GM18951 (cell line): ENCODE measurements at regions not wholly inside any gene's neighbourhood (a gene's known extent, or its start where the extent isn't known, plus 50 kb on each side); places are given as distances from the start of the nearest gene placed in this dataset.
"Not testable (repeated sequence)": the region's sequence is repeated elsewhere in the genome, so short reads cannot be mapped to it uniquely, and the experiment has no call there.

ENCODE experiments used
- POLR2A ChIP-seq: IDR thresholded peaks from 4 replicates; pipeline ENCODE4 v1.6.1; 2011; ENCODE audit warnings: mild to moderate bottlenecking; ENCODE audit not compliant: insufficient read length, insufficient read depth; ENCODE audit errors: extremely low read depth
- in situ Hi-C: fragments of 300-500 bp; cut with MboI; formaldehyde crosslinking; loops from one replicate; pipeline ENCODE4 v1.12.0; 2022; ENCODE audit warnings: low sequenced_read_pairs, mixed read lengths, inconsistent platforms; ENCODE audit not compliant: unreplicated experiment

DNA sequence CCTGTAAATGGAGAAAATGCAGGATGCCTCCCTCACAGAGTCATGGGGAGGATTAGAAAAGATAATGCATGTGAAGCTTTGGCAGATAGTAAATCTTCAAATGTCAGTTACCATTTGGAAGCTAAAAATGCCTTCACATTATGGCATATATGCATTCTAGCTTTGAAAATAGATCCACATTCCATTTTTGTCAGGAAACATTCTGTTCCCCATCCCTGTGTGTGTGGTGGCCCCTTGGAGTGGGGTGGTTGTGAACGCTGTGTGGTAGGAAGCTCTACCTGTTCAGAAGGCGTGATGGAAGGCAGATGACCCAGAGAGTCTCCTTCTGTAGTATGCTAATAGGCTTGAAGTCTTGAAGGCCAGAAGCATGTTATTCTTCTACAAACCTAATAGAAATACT, 242.0 kb downstream of the HAPSTR1 start:
- in situ Hi-C loops: no loop called here
- no peak for TF ChIP-seq POLR2A

DNA sequence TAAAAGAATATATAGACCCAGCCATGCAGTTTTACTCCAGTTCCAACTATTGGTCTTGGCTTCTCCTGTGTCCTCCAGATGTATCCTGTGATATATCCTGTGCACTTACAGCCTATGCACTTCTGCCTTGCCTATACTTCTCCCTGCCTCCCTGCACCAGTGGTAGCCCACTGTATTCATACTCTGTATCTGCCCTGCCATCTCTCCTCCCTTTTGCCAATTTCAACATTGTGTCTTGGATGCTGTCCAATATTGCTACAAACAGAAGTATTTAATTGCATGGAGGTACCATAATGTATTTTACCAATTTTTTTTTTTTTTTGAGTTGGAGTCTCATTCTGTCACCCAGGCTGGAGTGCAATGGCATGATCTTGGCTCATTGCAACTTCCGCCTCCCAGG, 242.7 kb downstream of the HAPSTR1 start:
- no peak for TF ChIP-seq POLR2A
- in situ Hi-C loops: no loop called here

DNA sequence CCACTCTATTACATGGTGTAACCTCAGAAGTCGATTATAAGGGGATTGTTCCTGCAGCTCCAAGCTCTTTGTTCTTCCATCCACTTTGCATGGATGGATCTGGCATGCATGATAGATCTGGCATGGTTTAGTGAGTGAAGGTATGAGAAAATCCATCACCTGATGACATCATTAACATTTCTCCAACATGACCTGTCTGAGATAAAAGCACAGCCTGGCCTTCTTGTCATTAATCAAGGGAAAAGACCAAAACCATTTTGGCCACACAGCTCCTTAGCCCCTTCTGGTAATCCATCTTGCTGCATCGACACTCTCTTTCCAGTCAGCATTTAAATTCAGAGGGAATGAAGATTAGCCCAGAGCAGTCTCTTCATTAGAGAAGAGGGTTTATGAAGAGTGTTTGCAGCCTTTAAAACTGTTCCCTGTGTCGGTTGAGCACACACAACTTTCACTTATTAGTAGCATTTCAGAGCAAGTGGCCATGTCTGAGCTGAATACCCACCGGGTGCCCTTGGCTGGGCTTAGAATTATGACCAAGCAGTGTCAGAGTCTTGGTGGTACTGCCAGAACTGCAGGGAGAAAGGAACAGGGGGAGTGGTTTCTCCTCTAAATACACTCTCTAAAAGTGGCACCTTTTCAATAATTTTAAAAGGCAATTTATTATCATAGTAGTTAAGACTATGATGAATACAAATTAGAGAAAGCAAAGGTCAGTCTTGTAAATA, 246.0 kb downstream of the HAPSTR1 start:
- in situ Hi-C loops: no loop called here
- TF ChIP-seq POLR2A: no peak

DNA sequence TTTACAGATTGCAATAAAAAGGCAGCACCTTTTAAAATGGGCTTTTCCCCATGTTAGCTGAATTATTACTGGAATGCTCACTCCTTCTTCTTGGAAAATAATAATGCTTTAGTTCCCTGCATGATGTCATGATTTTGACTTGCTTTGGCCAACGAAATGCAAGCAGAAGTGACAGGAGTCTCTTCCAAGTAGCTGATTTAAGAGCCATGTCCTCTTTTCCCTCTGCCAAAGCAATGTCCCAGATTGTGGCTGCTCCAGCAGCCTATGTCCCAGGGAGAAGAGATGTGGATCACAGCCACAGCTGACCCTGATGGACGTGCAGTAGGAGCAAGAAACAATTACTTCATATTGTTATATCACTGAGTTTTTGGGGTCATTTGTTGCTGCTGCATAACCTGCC, 246.6 kb downstream of the HAPSTR1 start:
- in situ Hi-C loops: no loop called here
- TF ChIP-seq POLR2A: no peak

DNA sequence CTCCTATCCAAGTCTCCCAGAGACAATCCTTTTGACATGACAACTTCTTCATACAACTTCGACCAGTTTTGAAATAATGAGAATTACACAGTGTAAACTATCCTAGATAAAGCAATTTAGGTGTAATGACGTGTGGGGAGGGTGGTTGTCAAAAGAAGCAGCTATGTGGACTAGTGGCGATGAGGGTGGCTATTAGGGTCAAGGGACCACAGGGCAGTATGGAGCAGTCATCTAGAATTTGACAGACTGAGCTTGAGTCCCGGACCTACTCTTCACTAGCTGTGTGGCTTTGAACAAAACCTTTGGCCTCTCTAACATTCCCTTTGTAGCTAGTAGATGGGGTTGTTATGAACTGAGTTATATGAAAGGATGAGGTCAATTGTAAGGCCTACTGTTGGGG, 247.1 kb downstream of the HAPSTR1 start:
- no peak for TF ChIP-seq POLR2A
- in situ Hi-C loops: no loop called here

DNA sequence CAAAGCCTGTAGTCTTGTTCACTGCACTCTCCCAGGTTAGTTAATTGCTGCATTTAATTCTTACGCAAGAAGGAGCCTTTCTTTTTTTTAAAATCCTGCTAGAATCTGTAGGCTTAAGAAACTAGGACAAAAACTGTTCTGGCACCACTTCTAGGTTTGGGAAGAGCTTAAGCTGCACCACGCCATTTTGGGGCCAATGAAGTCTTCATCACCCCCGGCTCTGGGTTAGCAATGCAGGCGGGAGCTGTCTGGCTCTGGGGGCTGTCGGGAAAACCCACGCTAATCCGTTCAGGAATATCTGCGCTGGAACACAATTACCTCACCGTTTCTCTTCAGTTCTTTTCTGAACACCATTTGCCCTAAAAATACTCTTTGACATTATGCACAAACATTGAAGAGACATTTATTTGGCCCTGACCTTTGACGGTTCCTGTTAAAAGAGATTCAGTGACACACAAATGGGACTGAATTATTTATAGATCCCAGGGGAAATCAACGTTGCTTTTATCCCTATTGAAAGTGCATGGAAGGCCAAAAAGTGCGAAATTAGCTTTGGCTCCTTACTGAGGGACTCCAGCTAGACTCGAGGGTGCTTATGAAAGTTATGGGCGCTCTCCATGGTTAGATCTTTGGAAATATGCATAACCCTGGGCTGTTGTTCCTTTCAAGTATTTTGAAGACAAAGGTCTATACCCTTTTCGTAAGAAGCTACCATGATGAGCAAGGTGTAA, 249.2 kb downstream of the HAPSTR1 start:
- in situ Hi-C loops: no loop called here
- TF ChIP-seq POLR2A: no peak

DNA sequence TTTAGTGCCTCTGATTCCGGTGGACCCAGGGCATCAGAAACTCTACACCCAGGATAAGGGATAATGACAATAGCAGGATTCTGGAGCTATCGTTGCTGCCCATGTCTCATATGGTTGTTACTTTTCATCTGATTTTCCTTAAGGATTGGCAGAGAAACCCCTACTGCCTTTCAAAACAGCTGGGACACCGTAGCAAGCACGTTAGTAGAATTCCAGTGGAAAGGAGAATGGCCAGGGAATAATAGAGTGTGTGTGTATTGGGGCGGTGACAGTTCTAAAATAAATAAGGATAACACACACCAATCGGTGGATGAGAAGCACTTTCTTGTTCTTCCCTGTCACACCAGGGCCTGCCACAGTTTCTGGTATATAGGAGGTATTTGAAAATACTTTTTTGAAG, 251.8 kb downstream of the HAPSTR1 start:
- no peak for TF ChIP-seq POLR2A
- in situ Hi-C loops: no loop called here

DNA sequence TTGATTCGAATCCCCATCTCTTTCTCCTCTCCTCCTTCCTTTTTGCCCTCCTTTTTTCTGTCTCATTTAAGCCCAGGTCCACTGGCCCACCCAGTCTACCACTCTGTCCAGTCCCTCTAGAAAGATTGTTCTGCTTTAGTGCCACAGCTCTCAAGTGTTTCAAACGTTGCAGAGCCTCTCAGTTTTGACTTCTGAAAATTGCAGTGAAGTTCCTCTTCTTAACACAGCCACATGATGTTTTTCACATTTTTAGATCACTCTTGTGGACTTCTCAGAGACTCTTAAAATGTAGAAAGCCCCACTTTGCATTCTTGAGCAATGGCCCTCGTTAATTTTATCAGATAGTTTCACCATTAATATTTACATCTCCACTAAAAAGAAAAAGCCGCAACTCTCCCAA, 253.1 kb downstream of the HAPSTR1 start:
- no peak for TF ChIP-seq POLR2A
- in situ Hi-C loops: no loop called here

DNA sequence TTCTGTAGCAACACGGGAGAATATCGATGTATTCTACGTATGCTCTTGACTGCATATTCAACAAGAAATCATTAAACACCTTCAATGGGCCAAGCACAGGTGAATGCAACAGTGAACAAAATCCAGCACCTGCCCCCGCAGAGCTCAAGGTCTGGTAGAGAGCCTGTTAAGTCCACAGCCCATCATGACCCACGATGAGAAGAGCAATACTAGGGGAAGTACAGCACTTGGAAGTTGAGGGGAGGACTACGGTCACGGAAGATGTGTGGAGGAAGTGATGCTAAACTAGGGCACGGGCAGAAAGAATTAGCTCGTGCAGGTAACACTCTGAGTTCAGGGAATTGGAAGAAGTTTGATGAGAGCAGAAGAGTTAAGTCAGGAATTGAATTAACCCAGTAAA, 253.6 kb downstream of the HAPSTR1 start:
- in situ Hi-C loops: no loop called here

DNA sequence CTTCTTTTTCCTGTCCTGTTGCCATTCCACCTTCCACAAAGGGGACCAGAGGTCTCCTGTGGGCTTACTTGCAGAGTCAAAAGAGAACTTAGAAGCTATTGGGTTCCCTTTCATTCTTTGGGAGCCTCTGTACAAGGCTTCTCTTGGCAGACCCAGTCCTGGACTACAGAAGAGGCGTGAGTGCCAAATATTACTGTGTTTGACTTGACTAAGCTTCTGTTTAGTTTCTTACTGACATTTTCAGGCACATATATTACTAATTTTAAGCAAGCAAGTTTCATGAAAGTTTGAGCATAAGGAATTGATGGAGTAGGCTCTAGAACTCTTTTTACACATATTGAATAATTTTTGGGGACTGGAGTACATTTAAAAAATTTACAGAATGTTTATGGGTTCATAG, 254.4 kb downstream of the HAPSTR1 start:
- TF ChIP-seq POLR2A: no peak
- in situ Hi-C loops: no loop called here

More for the DNA sequence above, 253.6 kb downstream of the HAPSTR1 start:
- no peak for TF ChIP-seq POLR2A

DNA sequence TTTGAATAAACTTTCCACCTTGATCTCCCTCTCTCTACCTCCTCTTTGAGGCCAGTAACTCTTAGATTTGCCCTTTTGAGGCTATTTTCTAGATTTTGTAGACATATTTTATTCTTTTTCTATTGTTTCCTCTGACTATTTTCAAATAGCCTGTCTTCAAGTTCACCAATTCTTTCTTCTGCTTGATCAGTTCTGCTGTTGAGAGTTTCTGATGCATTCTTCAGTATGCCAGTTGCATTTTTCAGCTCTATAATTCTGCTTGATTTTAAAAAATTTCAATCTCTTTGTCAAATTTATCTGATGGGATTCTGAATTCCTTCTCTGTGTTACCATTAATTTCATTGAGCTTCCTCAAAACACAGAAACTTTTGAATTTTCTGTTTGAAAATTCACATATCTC, 257.5 kb downstream of the HAPSTR1 start:
- in situ Hi-C loops: no loop called here
- no peak for TF ChIP-seq POLR2A

DNA sequence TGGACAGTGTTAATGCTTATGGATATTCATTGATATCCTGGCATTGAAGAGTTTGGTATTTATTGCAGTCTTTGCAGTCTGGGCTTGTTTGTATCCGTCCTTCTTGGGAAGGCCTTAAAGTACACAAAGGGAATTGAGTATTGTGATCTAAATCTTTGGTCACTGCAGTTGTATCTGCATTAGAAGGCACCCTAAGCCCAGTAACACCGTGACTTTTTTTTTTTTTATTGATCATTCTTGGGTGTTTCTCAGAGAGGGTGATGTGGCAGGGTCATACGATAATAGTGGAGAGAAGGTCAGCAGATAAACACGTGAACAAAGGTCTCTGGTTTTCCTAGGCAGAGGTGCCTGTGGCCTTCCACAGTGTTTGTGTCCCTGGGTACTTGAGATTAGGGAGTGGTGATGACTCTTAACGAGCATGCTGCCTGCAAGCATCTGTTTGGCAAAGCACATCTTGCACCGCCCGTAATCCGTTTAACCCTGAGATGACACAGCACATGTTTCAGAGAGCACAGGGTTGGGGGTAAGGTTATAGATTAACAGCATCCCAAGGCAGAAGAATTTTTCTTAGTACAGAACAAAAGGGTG, 258.0 kb downstream of the HAPSTR1 start:
- in situ Hi-C loops: not testable (repeated sequence)

DNA sequence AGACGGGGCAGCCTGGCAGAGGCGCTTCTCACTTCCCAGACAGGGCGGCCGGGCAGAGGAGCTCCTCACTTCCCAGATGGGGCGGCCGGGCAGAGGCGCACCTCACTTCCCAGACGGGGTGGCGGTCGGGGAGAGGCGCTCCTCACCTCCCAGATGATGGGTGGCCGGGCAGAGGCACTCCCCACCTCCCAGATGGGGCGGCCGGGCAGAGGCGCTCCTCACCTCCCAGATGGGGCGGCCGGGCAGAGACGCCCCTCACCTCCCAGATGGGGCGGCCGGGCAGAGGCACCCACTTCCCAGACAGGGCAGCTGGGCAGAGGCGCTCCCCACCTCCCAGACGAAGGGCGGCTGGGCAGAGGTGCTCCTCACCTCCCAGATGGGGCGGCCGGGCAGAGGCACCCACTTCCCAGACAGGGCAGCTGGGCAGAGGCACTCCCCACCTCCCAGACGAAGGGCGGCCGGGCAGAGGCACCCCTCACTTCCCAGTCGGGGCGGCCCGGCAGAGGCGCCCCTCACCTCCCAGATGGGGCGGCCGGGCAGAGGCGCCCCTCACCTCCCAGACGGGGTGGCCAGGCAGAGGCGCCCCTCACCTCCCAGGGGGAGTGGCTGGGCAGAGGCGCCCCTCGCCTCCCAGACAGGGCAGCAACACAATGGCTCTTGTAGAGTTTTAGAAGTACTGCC, 258.8 kb downstream of the HAPSTR1 start:
- in situ Hi-C loops: not testable (repeated sequence)

DNA sequence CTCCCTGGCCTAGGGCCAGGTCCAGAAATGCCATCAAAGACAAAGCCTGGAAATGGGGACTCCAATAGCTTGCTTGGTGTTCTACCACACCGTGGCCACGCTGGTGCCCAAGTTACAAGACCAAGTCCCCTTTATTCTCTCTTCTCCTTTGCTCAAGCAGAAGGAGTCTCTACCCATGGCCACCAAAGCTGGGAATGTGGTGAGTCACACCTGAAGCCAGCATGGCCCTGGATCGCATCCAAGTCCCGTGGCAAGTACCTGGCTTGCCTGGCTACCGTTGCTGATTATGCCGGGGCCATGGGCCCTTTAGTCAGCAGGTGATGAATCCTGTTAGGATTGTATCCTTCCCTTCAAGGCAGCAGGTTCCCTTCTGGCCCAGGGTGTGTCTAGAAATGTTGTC, 260.0 kb downstream of the HAPSTR1 start:
- in situ Hi-C loops: no loop called here
- no peak for TF ChIP-seq POLR2A
